Ishikawa (cell line): ENCODE measurements at regions not wholly inside any gene's neighbourhood (a gene's known extent, or its start where the extent isn't known, plus 50 kb on each side); places are given as distances from the start of the nearest gene placed in this dataset.

Experiments
- CEBPB ChIP-seq: IDR thresholded peaks from 2 replicates; pipeline ENCODE4 v1.6.1; 2012
- CREB1 ChIP-seq: IDR thresholded peaks from 2 replicates; pipeline ENCODE4 v1.6.1; 2012; ENCODE audit warnings: low read depth
- EGR1 ChIP-seq: IDR thresholded peaks from 2 replicates; pipeline ENCODE4 v1.6.1; 2012
- EP300 ChIP-seq: IDR thresholded peaks from 2 replicates; pipeline ENCODE4 v1.6.1; 2012; ENCODE audit warnings: borderline replicate concordance
- FOXM1 ChIP-seq: IDR thresholded peaks from 2 replicates; pipeline ENCODE4 v1.6.1; 2012; ENCODE audit warnings: low read depth, borderline replicate concordance
- NFIC ChIP-seq: IDR thresholded peaks from 2 replicates; pipeline ENCODE4 v1.6.1; 2012
- RAD21 ChIP-seq: IDR thresholded peaks from 2 replicates; pipeline ENCODE4 v1.6.1; 2012; ENCODE audit warnings: low read depth
- TAF1 ChIP-seq: IDR thresholded peaks from 2 replicates; pipeline ENCODE4 v1.6.1; 2012; ENCODE audit warnings: low read depth, mild to moderate bottlenecking
- TCF12 ChIP-seq: IDR thresholded peaks from 2 replicates; pipeline ENCODE4 v1.6.1; 2012; ENCODE audit warnings: low read depth
- TEAD4 ChIP-seq: IDR thresholded peaks from 2 replicates; pipeline ENCODE4 v1.6.1; 2012
- YY1 ChIP-seq: IDR thresholded peaks from 2 replicates; pipeline ENCODE4 v1.6.1; 2012; ENCODE audit warnings: low read depth
- TF ChIP-seq, protein P1 (sequence below): IDR thresholded peaks from 2 replicates; pipeline ENCODE4 v1.6.1; 2012; ENCODE audit warnings: low read depth, mild to moderate bottlenecking
- TF ChIP-seq, protein P2 (sequence below): IDR thresholded peaks from 2 replicates; pipeline ENCODE4 v1.6.1; 2012
- TF ChIP-seq, protein P3 (sequence below): IDR thresholded peaks from 2 replicates; pipeline ENCODE4 v1.6.1; 2012

DNA sequence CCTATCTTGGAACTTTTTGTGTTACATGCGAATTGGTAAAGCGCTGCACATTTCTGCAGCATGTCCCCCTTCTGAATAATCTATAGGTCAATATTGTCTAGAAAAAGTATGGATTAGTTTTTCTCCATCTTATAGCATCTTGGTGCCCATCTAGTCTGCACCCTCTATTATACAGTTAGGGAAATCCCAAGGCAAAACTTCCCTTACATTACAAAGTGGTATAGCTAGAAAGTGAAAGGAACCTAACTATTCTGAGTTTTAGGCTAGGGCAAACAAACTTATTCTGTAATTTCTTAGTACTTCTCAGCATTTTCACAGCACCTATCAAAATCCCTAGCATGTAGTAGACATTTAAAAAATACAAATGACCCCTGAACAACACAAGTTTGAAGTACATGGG, 133.5 kb upstream of the CCDC28A start:
- no peak for TF ChIP-seq EP300
- TF ChIP-seq TCF12 = no peak
- no peak for TF ChIP-seq YY1
- no peak for TF ChIP-seq RAD21
- no peak for TF ChIP-seq TAF1
- no peak for TF ChIP-seq NFIC
- TF ChIP-seq, protein P1, sequence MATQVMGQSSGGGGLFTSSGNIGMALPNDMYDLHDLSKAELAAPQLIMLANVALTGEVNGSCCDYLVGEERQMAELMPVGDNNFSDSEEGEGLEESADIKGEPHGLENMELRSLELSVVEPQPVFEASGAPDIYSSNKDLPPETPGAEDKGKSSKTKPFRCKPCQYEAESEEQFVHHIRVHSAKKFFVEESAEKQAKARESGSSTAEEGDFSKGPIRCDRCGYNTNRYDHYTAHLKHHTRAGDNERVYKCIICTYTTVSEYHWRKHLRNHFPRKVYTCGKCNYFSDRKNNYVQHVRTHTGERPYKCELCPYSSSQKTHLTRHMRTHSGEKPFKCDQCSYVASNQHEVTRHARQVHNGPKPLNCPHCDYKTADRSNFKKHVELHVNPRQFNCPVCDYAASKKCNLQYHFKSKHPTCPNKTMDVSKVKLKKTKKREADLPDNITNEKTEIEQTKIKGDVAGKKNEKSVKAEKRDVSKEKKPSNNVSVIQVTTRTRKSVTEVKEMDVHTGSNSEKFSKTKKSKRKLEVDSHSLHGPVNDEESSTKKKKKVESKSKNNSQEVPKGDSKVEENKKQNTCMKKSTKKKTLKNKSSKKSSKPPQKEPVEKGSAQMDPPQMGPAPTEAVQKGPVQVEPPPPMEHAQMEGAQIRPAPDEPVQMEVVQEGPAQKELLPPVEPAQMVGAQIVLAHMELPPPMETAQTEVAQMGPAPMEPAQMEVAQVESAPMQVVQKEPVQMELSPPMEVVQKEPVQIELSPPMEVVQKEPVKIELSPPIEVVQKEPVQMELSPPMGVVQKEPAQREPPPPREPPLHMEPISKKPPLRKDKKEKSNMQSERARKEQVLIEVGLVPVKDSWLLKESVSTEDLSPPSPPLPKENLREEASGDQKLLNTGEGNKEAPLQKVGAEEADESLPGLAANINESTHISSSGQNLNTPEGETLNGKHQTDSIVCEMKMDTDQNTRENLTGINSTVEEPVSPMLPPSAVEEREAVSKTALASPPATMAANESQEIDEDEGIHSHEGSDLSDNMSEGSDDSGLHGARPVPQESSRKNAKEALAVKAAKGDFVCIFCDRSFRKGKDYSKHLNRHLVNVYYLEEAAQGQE = no peak
- TF ChIP-seq CEBPB = no peak
- TF ChIP-seq FOXM1 = no peak
- no peak for TF ChIP-seq CREB1
- TF ChIP-seq, protein P2, sequence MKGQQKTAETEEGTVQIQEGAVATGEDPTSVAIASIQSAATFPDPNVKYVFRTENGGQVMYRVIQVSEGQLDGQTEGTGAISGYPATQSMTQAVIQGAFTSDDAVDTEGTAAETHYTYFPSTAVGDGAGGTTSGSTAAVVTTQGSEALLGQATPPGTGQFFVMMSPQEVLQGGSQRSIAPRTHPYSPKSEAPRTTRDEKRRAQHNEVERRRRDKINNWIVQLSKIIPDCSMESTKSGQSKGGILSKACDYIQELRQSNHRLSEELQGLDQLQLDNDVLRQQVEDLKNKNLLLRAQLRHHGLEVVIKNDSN = no peak
- TF ChIP-seq TEAD4 = no peak
- TF ChIP-seq EGR1 = no peak
- TF ChIP-seq, protein P3, sequence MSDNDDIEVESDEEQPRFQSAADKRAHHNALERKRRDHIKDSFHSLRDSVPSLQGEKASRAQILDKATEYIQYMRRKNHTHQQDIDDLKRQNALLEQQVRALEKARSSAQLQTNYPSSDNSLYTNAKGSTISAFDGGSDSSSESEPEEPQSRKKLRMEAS = no peak
